ENCODE measurements at regions not wholly inside any gene's neighbourhood (a gene's known extent, or its start where the extent isn't known, plus 50 kb on each side); places are given as distances from the start of the nearest gene placed in this dataset.

- no peak for DNase-seq (ENCODE audit: low read depth in 2 of 2)
Observed at GRCh38 chr1:221915764-221916163, 173.9 kb upstream of the DUSP10 start.

GRCh38 chr1:221913351-221913892 is 171.5 kb upstream of the DUSP10 start:
- DNase-seq (ENCODE audit: low read depth in 2 of 2): no peak

DNA sequence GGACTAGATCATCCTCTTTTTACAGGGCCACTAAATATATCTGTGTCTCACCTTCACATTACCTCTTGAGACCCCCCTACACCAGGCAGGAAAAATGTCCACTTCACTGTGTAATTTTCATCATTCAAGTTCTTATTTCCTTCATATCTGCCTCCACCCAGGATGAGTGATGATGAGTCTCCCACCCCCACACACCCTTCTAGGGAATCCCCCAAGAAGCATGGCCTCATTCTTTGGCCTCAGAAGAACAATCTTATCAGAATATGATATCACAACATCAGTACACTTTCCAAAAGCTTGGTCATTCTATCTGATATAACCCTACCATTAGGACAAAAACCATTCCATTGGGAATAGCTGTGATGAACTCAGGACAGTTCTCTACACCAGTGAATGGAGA is 170.3 kb upstream of the DUSP10 start:
- DNase-seq (ENCODE audit: low read depth in 2 of 2): peak in 1 of 2 donors; percentile 2

DNA sequence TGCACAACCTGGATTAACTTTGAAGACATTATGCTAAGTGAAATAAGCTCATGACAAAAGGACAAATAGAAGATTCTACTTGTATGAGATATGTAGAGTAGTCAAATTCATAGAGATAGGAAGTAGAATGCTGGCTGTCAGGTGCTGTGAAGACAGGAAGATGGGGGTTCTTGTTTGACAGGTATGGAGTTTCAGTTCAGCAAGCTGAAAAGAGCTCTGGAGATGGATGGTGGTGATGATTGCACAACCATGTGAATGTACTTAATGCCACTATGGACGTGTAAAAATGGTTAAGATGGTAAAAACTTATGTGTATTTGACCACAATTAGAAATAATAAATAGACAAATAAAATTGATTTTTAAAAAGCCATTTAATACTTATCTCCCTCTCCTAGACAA is 169.8 kb upstream of the DUSP10 start:
- no peak for DNase-seq (ENCODE audit: low read depth in 2 of 2)

- DNase-seq (ENCODE audit: low read depth in 2 of 2): no peak
Observed at GRCh38 chr1:221910222-221910621, 168.3 kb upstream of the DUSP10 start.

- no peak for DNase-seq (ENCODE audit: low read depth in 2 of 2)
Observed at GRCh38 chr1:221908573-221908972, 166.7 kb upstream of the DUSP10 start.

- no peak for DNase-seq (ENCODE audit: low read depth in 2 of 2)
Observed at GRCh38 chr1:221907166-221907932, 165.5 kb upstream of the DUSP10 start.

DNA sequence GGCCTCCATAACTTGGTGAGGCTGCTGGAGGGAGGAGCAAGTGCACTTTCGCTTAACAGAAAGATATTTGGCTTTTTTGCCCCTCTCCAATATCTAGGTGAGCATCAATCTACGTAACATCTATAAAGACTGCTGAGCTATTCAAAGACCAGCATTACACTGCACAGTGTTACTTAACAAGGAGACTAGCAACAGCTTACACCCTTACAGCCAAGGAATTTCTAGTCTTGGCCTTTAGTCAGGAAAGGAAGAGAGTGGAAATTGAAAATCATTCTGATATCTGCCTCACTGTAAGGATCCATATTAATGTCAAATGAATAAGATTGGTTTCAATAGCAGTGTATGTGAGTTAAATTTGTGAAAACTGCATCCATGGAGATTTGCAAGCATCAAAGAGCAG is 163.9 kb upstream of the DUSP10 start:
- DNase-seq (ENCODE audit: low read depth in 2 of 2): no peak

- DNase-seq (ENCODE audit: low read depth in 2 of 2): no peak
Observed at GRCh38 chr1:221904319-221904718, 162.4 kb upstream of the DUSP10 start.

GRCh38 chr1:221903594-221903993 is 161.7 kb upstream of the DUSP10 start:
- no peak for DNase-seq (ENCODE audit: low read depth in 2 of 2)

- no peak for DNase-seq (ENCODE audit: low read depth in 2 of 2)
Observed at GRCh38 chr1:221902961-221903360, 161.1 kb upstream of the DUSP10 start.

DNA sequence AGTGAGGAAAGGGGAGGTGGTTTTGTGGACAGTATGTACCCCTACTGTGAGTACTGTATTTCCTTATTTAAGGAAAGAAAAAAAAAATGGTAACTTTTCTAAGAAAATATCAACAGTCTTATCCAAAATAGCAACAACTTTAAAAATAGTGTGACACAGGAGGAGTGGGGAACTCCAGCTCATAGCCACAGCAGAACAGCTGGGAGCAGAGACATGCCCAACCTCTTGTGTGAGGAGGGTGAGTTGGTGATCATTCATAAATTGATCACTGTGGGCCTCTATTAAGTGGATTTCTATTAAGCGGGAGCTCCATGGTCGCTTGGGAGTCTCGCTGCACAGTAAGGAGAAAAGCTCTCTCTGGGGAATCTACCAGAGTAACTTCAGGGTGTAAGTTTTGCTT is 158.8 kb upstream of the DUSP10 start:
- DNase-seq (ENCODE audit: low read depth in 2 of 2): no peak

- no peak for DNase-seq (ENCODE audit: low read depth in 2 of 2)
Observed at GRCh38 chr1:221897321-221897721, 155.4 kb upstream of the DUSP10 start.

GRCh38 chr1:221892301-221892830 is 150.5 kb upstream of the DUSP10 start:
- DNase-seq (ENCODE audit: low read depth in 2 of 2): no peak

DNA sequence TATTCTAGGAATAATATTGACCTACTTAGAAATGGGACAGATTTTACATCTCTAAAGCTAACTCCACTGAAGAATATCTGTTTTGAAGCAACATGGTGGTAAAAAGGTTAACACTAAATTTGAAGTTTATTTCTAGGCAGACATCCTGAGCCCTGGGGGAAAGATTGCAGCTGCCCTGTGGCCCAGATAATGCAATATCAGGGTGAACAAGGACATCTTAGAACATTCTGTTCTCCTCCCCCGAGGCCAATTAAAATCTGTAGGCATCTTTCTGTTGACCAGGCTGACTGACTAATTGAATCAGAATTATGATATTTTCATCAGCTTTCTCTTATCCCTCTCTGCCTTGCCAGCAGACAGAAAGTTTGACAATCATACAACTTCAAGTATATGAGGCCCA is 149.8 kb upstream of the DUSP10 start:
- DNase-seq (ENCODE audit: low read depth in 2 of 2): no peak

DNA sequence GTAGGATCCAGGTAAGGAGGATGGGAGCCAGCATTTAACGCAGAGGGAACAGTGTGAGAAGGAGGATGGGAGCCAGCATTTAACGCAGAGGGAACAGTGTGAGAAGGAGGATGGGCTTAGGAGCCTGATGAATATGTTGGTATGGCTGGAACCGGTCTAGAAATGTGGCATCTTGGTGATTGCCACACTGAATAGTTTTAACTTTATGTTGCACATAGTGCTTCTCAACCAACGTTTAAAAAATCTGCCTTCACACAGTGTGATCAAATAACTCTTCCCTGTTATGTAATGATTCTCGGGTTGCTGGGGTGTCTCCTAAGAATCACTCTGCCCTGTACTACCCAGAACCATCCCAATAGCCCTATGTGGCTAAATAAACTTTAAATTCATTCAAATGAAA is 146.9 kb upstream of the DUSP10 start:
- DNase-seq (ENCODE audit: low read depth in 2 of 2): no peak

DNA sequence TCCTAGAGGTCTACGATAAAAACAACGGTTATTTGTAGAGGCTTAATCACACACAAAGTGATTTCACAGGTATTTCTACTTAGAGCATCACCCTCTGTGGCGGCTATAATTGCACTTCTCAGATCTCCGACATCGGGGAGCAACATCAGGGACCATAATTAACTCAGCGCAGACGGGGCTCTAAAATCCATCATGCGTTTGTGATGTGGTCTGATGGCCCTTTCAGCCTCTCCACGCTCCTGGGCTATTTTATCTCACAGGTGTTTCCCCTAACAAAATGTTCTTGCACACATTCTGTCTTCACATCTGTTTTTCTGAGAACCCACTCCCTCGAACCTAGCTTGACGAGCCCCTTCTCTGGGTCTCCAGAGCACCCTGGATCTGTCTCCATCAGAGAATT is 146.3 kb upstream of the DUSP10 start:
- no peak for DNase-seq (ENCODE audit: low read depth in 2 of 2)

GRCh38 chr1:221887758-221888157 is 145.9 kb upstream of the DUSP10 start:
- DNase-seq (ENCODE audit: low read depth in 2 of 2): no peak

- no peak for DNase-seq (ENCODE audit: low read depth in 2 of 2)
Observed at GRCh38 chr1:221887415-221887746, 145.5 kb upstream of the DUSP10 start.

DNA sequence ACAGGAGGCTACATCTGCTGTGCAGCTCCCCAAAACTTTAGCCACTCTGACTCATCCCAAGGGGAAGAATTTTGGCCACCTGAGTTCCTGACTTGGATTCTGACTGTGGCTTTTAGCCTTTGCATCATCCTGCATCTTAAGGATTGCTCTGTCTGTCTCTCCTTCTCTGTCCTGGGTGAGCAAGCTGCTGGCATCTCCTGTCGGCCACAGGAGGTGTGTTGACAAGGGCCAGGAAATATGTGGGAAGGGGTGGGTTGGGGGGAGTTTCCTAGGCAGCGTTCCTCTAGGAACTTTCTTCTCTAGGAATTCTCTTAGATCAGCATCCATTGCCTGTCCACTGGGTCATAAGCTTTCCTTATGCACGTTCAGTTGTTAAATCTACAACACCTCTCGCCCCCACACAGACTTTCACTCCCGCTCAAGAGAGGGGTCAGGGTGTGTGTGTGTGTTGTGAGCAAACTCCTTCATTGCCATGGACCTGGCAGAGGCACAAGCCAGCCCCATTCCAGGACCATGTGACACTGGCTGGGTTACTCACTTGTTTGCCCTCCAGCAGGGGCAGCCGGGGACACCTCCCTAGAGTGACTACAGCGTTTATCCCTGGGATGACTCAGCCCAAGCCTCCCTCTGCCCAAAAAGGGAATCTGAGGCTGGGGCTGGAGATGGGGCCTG is 145.0 kb upstream of the DUSP10 start:
- no peak for DNase-seq (ENCODE audit: low read depth in 2 of 2)

DNA sequence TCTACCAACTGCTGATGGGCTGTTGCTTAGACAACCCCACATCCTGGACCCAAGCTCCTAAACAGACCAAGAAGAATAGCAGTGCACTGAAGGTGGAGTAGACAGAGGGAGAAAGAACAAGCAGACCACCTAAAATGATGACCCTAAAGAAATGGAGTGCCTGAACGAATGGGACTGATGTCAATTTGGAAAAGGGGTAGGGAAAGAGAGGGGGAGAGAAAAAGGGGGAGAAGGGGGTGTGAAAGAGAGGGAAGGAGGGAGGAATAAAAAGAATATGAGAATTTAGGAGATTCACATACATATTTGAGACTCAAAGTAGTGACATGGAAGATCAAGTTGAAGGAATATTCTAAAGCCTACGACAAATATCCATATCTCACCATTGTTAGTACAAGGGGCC is 144.4 kb upstream of the DUSP10 start:
- DNase-seq (ENCODE audit: low read depth in 2 of 2): no peak

- no peak for DNase-seq (ENCODE audit: low read depth in 2 of 2)
Observed at GRCh38 chr1:221884821-221885220, 142.9 kb upstream of the DUSP10 start.
